Effector CD4-positive, alpha-beta T cell (primary cell): ENCODE measurements at regions not wholly inside any gene's neighbourhood (a gene's known extent, or its start where the extent isn't known, plus 50 kb on each side); places are given as distances from the start of the nearest gene placed in this dataset.

Experiments used
- DNase-seq: peaks from one replicate; pipeline ENCODE4 v3.0.0-alpha.2; 2020

- DNase-seq, result no peak
Measured at GRCh38 chr11:69953356-69953755, 124.8 kb upstream of the ANO1 start.

- no peak for DNase-seq
Measured at GRCh38 chr11:69954756-69955155, 123.4 kb upstream of the ANO1 start.

- DNase-seq, result no peak
Measured at GRCh38 chr11:69956669-69957190, 121.4 kb upstream of the ANO1 start.

- DNase-seq, result no peak
Measured at GRCh38 chr11:69957849-69958248, 120.3 kb upstream of the ANO1 start.

GRCh38 chr11:69958308-69958707, 119.8 kb upstream of the ANO1 start:
- DNase-seq, result no peak

- DNase-seq, result no peak
Measured at GRCh38 chr11:69959461-69959860, 118.7 kb upstream of the ANO1 start.

GRCh38 chr11:69961738-69962137, 116.4 kb upstream of the ANO1 start:
- no peak for DNase-seq

- no peak for DNase-seq
Measured at GRCh38 chr11:69962152-69962551, 116.0 kb upstream of the ANO1 start.

GRCh38 chr11:69963533-69964246, 114.4 kb upstream of the ANO1 start:
- DNase-seq, result no peak

GRCh38 chr11:69964247-69964643, 113.9 kb upstream of the ANO1 start:
- DNase-seq, result no peak

- no peak for DNase-seq
Measured at GRCh38 chr11:69965821-69966582, 112.1 kb upstream of the ANO1 start.

GRCh38 chr11:69966583-69966835, 111.6 kb upstream of the ANO1 start:
- DNase-seq, result no peak

GRCh38 chr11:69966910-69967483, 111.1 kb upstream of the ANO1 start:
- no peak for DNase-seq

- DNase-seq, result no peak
Measured at GRCh38 chr11:69967484-69967883, 110.6 kb upstream of the ANO1 start.

- DNase-seq, result no peak
Measured at GRCh38 chr11:69968396-69969347, 109.4 kb upstream of the ANO1 start.

- no peak for DNase-seq
Measured at GRCh38 chr11:69969890-69970784, 108.0 kb upstream of the ANO1 start.

- DNase-seq, result no peak
Measured at GRCh38 chr11:69970785-69971535, 107.2 kb upstream of the ANO1 start.

- no peak for DNase-seq
Measured at GRCh38 chr11:69971741-69972140, 106.4 kb upstream of the ANO1 start.

- DNase-seq, result no peak
Measured at GRCh38 chr11:69972351-69972802, 105.7 kb upstream of the ANO1 start.

- DNase-seq, result no peak
Measured at GRCh38 chr11:69974528-69974927, 103.6 kb upstream of the ANO1 start.

- no peak for DNase-seq
Measured at GRCh38 chr11:69975822-69976221, 102.3 kb upstream of the ANO1 start.
